HG02571 (cell line): ENCODE measurements at regions not wholly inside any gene's neighbourhood (a gene's known extent, or its start where the extent isn't known, plus 50 kb on each side); places are given as distances from the start of the nearest gene placed in this dataset.
A peak's percentile ranks its signal among the peaks of the same experiment; 100 is the strongest.
"Not testable (repeated sequence)": the region's sequence is repeated elsewhere in the genome, so short reads cannot be mapped to it uniquely, and the experiment has no call there.

ENCODE experiments used
- ATAC-seq: cut with Tn5 transposase; IDR thresholded peaks from one replicate; pipeline ENCODE4 v1.9.1; 2021; ENCODE audit warnings: mild to moderate bottlenecking, moderate library complexity; ENCODE audit not compliant: unreplicated experiment

GRCh38 chr1:208979776-208980175, 603.7 kb upstream of the CAMK1G start:
- no peak for ATAC-seq

DNA sequence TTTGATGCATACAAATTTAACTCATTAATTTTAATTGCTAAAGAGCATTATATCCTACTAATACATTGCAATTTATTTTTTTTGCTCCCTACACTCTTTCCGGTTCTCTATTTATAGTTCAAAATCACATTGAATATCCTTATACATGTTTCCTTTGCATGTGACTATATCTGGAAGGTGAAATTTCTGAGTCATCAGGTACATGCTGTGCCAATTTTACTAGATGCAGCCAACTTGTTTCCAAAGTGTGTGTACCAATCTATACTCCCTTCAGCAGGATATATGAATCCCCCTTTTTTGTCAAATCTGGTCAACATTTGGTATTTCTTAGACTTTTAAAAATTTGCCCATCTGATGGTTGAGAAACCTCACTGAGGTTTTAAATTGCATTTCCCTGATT, 602.9 kb upstream of the CAMK1G start:
- ATAC-seq, result no peak

GRCh38 chr1:208985231-208985630, 598.3 kb upstream of the CAMK1G start:
- no peak for ATAC-seq

- ATAC-seq, result peak; percentile 99
These were observed 594.7 kb upstream of the CAMK1G start for GRCh38 chr1:208988811-208989222.

- ATAC-seq, result no peak
These were observed 593.1 kb upstream of the CAMK1G start for GRCh38 chr1:208990456-208990855.

DNA sequence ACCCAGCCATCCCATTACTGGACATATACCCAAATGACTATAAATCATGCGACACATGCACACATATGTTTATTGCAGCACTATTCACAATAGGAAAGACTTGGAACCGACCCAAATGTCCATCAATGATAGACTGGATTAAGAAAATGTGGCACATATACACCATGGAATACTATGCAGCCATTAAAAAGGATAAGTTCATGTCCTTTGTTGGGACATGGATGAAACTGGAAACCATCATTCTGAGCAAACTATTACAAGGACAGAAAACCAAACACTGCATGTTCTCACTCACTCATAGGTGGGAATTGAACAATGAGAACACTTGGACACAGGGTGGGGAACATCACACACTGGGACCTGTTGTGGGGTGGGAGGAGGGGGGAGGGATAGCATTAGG, 586.5 kb upstream of the CAMK1G start:
- ATAC-seq, result not testable (repeated sequence)

GRCh38 chr1:208997726-208998312, 585.7 kb upstream of the CAMK1G start:
- ATAC-seq, result no peak

DNA sequence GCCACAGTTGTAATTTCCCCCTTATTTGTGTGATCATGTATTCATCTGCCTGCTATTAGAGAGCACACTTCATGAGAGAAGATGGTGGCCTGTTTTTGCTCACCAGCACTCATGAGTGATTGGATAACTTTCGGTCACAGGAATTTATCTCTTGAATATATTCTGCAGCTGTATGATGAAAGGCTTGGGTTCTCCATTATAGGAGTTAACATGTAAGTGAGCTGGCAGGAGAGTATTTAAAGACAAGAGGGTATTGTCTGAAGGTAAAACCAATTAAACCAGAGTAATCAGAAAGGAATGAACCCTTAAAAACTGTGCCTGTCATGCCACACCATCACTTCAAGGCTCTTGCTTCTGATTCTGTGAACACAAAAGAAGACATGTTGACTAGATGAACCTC, 574.9 kb upstream of the CAMK1G start:
- ATAC-seq, result no peak

- ATAC-seq, result no peak
These were observed 572.9 kb upstream of the CAMK1G start for GRCh38 chr1:209010475-209011230.

DNA sequence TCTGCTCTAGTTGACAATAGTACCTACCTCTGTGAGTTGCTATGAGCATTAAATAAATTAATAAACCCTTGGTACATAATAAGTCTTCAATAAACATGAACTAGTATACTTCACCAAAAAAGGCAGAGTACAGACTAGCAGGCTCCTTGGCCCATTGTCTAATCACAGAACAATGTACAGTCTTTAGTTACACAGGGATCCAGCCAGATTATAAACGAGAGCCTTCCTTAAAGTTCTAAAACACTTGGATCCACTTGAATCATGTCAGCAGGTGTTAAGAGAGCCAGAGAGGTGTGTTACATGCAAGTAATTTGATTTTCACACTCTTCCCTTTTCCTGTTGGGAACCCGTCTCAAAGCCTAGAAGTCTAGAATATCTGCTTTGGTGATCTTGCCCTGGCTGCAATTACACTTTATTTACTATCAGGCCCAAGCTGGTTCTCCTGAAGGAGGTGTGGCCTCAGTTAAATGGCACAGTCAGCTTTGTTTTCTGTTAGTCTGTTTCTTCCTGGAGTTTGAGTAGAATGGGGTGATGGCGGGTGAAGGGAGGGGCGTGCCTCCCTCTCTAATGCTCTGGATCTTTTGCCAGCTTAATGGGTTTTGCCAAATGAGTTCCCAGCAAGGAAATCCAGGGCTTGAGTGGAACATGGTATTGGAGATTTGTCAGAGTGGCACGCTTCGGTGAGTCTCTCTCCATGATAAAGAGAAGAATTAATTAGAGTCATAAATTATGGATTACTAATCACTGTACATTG, 570.9 kb upstream of the CAMK1G start:
- ATAC-seq, result no peak

GRCh38 chr1:209015092-209015491, 568.4 kb upstream of the CAMK1G start:
- ATAC-seq, result no peak

DNA sequence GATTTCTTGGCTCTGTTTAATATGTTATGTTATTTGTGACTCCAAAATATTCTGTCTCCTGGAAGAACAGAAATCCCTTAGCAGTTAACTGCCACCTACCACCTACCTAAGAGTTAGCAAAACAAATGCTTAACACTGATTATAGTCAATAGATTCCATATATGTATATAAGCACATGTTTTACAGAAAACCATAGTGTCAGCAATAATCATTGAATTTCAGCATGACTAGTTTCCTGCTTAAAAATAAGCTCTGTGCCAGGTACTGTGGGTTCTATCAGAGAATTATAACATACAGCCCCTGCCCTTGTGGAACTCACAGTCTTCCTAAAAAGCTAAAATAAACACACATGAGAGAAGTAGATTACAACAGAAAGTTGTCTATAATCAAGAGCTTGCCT, 561.9 kb upstream of the CAMK1G start:
- ATAC-seq, result no peak

DNA sequence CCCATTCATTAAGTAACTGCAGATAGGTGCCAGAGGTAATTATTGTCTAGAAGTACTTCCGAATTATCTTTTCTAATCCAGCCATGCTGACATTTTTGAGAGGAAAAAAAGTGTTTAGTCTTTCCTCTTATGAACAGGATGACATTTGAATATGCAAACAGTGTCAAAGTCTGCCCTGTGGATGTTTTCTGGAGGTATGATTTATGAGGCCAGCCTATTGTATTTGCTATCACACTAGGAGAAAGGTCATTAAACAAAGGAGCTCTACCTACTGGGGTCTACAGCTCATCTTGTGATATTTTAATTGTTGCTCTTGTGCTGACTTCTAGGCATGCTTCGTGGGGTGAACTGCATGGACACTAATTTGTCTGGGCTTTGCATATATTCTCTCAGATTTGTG, 559.7 kb upstream of the CAMK1G start:
- no peak for ATAC-seq

DNA sequence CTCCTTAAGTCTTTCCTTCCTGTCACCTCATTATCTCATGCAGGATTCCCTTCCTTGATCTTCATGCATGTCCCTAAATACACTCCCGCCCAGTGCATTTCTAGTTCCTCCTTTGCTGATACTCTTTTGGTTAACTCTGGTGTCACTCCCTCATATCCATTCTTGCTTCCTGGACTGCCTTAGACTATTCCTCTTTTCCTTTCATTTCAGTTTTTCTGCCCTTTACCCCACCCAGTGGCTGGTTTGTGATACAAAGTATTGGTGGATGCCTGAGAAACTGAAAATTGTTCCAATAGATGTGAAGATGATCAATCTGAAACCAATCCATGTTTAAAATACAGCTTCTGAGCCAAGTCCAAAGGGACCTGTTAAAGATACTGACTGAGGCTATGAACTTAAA, 553.8 kb upstream of the CAMK1G start:
- ATAC-seq, result no peak

- no peak for ATAC-seq
These were observed 552.9 kb upstream of the CAMK1G start for GRCh38 chr1:209030454-209031167.

- no peak for ATAC-seq
These were observed 546.5 kb upstream of the CAMK1G start for GRCh38 chr1:209037064-209037463.

DNA sequence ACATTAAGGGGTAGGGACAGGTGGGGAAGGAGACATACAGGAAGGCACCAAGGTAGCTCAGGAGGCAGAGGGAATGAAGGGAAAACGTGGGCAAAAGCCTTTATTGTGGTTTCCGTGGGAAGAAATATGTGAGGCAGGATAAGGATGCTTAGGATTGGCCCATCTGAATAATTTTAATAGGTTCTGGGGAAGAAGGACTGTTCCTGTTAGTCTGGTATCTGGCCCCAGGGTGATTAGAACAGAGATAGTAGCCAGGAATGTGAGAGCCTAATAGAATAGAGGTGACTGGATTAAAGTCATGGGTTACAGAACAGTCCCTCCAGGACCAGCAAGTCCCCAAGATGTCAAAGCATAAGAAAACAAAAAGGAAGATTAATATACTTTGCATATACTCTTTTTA, 545.2 kb upstream of the CAMK1G start:
- ATAC-seq, result no peak

DNA sequence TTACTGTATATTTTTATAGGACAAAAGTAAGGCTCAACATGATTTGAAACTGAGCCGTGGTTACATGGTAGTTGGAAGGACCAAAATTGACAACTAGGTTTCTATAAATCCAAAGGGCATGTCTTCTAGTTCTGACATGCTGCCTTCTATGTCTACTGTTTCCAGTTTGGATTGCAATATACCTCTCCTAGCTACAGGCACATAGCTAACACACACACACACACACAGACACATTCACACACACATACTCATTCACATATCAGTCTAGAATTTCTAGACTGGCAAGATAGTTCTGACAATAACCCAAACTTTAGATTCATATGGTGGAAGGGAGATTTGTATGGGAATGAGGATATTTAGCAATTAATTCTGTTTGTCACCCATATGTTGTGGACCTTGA, 544.8 kb upstream of the CAMK1G start:
- ATAC-seq, result no peak

- ATAC-seq, result no peak
These were observed 543.2 kb upstream of the CAMK1G start for GRCh38 chr1:209040351-209040750.

- no peak for ATAC-seq
These were observed 541.6 kb upstream of the CAMK1G start for GRCh38 chr1:209041927-209042326.

DNA sequence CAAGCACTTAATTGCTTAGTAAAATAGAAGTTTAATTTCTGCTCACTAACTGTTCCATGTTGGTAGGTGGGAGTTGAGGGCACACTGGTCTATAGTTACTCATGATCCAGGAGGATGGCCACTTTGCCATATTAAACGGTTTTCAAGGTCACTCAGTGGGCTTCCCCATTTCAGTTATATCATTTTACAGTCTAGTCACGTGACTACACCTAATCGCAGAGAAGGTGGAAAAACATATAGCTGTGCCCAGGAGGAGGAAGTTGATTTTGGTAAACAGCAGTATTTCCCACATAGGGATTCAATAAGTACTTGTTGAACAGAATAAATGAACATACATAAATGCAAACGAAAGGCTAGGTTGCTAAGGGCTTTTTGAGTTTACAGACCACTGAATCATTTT, 541.1 kb upstream of the CAMK1G start:
- ATAC-seq, result no peak
